ENCODE measurements at regions not wholly inside any gene's neighbourhood (a gene's known extent, or its start where the extent isn't known, plus 50 kb on each side); places are given as distances from the start of the nearest gene placed in this dataset.

DNA sequence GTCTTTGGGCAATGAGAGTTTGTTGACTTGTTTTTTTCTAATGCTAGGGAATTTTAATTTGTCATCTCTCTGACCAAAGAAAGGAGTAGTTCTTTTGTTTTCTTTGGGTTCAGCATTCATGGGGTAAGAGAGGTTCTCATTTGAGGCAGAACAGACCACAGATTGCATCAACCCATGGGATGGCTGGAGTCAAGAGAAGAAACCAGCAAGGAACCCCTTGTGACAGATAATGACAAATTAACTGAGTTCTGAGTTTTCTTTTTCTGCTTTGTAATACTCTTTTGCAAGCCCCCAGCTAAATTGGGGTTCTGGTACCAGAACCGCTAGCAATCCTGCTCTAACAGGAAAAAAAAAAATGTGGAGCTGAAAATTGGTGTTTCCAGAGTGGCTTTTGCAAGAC, 864.1 kb downstream of the DIAPH3 start:
- TF ChIP-seq, protein P1, sequence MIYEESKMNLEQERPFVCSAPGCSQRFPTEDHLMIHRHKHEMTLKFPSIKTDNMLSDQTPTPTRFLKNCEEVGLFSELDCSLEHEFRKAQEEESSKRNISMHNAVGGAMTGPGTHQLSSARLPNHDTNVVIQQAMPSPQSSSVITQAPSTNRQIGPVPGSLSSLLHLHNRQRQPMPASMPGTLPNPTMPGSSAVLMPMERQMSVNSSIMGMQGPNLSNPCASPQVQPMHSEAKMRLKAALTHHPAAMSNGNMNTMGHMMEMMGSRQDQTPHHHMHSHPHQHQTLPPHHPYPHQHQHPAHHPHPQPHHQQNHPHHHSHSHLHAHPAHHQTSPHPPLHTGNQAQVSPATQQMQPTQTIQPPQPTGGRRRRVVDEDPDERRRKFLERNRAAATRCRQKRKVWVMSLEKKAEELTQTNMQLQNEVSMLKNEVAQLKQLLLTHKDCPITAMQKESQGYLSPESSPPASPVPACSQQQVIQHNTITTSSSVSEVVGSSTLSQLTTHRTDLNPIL (CRISPR knock-in tag; IDR thresholded peaks at IDR 0.05; ENCODE audit: low read depth), result no peak
- TF ChIP-seq ZNF565 (CRISPR knock-in tag; conservative IDR thresholded peaks at IDR 0.05; ENCODE audit: low read depth) (no peak), ZFP3 (CRISPR knock-in tag; IDR thresholded peaks at IDR 0.05) (no peak), PPARA (CRISPR knock-in tag; IDR thresholded peaks at IDR 0.05; ENCODE audit: borderline replicate concordance) (no peak), ISL1 (CRISPR knock-in tag; IDR thresholded peaks at IDR 0.05) (no peak), ZNF8 (CRISPR knock-in tag; IDR thresholded peaks at IDR 0.05) (no peak), ARNTL (CRISPR knock-in tag; IDR thresholded peaks at IDR 0.05; ENCODE audit: borderline replicate concordance, low read depth) (no peak), RARB (CRISPR knock-in tag; IDR thresholded peaks at IDR 0.05) (no peak), GLIS3 (CRISPR knock-in tag; IDR thresholded peaks at IDR 0.05) (no peak)
- TF ChIP-seq, protein P2, sequence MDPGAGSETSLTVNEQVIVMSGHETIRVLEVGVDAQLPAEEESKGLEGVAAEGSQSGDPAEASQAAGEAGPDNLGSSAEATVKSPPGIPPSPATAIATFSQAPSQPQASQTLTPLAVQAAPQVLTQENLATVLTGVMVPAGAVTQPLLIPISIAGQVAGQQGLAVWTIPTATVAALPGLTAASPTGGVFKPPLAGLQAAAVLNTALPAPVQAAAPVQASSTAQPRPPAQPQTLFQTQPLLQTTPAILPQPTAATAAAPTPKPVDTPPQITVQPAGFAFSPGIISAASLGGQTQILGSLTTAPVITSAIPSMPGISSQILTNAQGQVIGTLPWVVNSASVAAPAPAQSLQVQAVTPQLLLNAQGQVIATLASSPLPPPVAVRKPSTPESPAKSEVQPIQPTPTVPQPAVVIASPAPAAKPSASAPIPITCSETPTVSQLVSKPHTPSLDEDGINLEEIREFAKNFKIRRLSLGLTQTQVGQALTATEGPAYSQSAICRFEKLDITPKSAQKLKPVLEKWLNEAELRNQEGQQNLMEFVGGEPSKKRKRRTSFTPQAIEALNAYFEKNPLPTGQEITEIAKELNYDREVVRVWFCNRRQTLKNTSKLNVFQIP (CRISPR knock-in tag; IDR thresholded peaks at IDR 0.05; ENCODE audit: borderline replicate concordance, low read depth), result no peak
- TF ChIP-seq, protein P3, sequence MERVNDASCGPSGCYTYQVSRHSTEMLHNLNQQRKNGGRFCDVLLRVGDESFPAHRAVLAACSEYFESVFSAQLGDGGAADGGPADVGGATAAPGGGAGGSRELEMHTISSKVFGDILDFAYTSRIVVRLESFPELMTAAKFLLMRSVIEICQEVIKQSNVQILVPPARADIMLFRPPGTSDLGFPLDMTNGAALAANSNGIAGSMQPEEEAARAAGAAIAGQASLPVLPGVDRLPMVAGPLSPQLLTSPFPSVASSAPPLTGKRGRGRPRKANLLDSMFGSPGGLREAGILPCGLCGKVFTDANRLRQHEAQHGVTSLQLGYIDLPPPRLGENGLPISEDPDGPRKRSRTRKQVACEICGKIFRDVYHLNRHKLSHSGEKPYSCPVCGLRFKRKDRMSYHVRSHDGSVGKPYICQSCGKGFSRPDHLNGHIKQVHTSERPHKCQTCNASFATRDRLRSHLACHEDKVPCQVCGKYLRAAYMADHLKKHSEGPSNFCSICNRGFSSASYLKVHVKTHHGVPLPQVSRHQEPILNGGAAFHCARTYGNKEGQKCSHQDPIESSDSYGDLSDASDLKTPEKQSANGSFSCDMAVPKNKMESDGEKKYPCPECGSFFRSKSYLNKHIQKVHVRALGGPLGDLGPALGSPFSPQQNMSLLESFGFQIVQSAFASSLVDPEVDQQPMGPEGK (CRISPR knock-in tag; IDR thresholded peaks at IDR 0.05; ENCODE audit: borderline replicate concordance), result no peak

Data from SK-N-SH treated with all-trans-retinoic acid at 6 μM for 48 hours (cell line).